Kasumi-1 (cell line): ENCODE measurements at regions not wholly inside any gene's neighbourhood (a gene's known extent, or its start where the extent isn't known, plus 50 kb on each side); places are given as distances from the start of the nearest gene placed in this dataset.

ENCODE experiments used
- DNase-seq, 2 experiments: peaks; one replicate each; lab custom pipeline; 2025; lab: John Stamatoyannopoulos, UW

DNA sequence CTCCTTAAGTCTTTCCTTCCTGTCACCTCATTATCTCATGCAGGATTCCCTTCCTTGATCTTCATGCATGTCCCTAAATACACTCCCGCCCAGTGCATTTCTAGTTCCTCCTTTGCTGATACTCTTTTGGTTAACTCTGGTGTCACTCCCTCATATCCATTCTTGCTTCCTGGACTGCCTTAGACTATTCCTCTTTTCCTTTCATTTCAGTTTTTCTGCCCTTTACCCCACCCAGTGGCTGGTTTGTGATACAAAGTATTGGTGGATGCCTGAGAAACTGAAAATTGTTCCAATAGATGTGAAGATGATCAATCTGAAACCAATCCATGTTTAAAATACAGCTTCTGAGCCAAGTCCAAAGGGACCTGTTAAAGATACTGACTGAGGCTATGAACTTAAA lies 553.8 kb upstream of the CAMK1G start:
- no peak for DNase-seq

DNA sequence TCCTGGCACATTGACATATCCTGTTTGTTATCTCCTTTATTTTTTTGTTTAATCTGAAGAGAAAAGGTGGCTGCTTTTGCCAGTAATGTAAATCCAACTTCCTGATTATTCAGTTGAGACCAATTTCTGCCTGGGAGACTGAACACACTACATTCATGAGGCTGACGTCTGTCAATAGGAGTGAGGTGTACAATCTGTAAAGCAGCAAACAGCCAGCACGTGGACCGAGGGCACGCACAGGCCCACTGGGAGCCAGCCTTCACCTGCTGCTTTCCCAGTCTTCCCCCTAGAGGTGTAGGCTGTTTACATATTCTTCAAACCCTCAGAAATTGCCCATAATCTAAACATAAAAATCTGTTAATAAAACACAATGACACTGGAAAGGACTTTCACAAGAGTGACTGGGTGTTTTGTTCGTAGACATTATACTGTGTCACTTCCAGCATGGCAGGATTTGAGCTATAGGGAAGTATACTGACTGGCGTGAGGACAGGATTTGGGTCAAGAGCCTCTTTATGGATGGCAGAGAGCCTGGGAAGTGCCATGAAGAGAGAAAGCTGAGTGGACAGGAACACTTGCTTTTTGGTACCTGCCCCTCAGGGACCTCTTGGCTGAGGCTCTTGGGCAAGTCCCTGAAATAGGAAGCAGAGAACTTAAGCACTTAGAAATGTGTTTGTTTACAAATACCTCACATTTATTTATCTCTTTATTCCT lies 552.9 kb upstream of the CAMK1G start:
- DNase-seq = no peak

GRCh38 chr1:209037064-209037463 lies 546.5 kb upstream of the CAMK1G start:
- DNase-seq = no peak

GRCh38 chr1:209038316-209038715 lies 545.2 kb upstream of the CAMK1G start:
- no peak for DNase-seq

- no peak for DNase-seq
Observed at GRCh38 chr1:209038735-209039134, 544.8 kb upstream of the CAMK1G start.

GRCh38 chr1:209040351-209040750 lies 543.2 kb upstream of the CAMK1G start:
- no peak for DNase-seq

DNA sequence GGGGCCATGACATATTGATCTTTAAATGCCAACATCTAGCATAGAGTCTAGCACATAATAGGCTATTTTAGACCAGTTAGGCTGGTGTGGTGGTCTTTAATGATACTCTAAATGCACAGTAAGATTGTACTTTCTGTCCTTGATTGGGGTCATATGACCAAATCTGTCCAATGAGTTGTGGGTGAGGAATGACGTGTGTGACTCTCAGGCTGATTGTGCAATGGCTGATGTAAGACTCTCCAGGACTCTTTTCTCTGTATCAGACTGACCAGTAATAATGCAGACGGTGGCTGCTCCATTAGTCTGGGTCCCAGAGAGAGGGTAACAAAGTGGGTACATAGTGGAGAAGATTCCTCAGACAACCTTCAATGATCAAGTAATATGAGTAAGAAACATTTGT lies 541.6 kb upstream of the CAMK1G start:
- DNase-seq = no peak

DNA sequence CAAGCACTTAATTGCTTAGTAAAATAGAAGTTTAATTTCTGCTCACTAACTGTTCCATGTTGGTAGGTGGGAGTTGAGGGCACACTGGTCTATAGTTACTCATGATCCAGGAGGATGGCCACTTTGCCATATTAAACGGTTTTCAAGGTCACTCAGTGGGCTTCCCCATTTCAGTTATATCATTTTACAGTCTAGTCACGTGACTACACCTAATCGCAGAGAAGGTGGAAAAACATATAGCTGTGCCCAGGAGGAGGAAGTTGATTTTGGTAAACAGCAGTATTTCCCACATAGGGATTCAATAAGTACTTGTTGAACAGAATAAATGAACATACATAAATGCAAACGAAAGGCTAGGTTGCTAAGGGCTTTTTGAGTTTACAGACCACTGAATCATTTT lies 541.1 kb upstream of the CAMK1G start:
- no peak for DNase-seq

DNA sequence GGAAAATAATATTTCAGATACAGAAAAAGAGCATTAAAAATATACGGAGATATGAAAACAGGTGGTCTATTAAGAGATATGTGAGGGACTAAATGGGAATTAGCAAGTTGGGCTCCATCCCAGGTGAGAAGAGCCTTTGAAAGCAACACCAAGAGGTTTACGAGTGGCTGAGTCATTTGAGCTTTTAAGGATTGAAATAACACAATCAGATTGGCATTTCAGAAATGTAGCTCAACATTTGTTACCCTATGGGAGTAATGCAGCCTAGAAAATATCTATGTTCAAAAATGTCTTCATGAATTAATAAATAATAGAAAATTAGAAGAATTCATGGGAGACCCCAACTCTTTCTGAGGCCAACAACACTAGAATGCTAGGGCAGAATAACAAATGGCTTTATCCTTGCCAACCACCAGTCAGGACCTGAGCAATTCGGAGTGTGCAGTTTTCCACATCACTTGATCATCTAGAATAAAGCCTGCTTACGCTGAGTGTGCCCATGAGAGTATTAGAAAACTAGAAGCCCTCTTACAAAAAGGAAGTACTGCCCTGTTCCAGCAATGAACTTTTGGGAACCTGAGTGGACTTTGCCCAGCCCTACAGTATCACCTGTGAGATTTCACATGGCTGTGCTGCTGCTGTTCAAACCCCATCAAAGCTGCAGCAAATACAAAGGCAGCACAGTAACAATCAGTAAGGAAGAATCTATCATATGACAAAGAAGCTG lies 538.0 kb upstream of the CAMK1G start:
- DNase-seq = no peak

GRCh38 chr1:209046058-209046417 lies 537.5 kb upstream of the CAMK1G start:
- no peak for DNase-seq

DNA sequence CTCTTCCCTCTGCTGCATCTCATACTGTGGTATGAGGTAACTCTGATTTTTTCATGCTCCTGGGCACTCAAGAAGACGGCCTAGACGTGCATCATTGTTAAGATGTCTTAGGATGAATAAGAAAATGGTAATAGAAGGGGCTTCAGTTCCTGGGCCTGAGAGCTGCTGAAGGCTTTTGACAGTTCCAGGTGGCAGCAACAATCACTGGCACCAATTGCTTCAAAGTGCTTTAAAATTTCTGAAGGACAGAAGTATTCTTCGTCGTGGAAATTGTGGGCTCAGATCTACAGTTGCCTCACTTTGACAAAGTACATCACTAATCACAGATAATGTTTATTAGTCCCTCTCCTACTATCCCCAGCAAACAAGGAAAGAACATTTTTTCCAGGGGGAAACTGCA lies 536.6 kb upstream of the CAMK1G start:
- no peak for DNase-seq

DNA sequence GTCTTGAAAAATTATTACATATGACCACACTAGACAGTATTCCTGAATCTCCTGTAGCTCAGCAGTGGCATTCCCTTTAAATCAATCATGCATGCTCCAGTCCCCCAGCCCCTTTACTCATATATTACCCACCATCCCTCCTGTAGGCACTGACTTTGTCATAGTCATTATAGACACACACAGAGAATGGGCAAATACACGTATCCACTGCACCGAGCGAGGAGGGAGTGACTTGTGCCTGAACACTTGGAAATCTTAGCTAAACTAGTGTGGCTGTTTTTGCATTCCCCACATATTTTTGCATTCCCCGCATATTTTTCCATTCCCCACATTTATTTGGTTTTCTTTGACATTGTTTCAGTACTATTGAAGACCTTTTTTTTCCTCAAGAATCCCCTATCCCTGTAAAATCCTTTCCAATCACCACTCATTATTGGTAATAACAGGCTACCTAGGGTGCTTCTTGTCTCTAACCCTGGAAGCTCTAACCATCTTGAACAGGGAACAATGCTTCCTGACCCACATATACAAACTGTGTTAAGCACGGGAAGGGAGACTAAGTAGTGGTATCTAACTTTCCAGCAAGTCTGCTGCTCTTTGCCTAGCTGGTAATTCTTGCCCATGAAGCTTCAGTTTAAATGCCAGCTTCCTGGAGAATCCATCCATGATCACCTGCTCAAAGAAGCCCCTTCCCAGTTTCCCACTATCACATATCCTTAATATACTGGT lies 534.4 kb upstream of the CAMK1G start:
- DNase-seq = no peak

- no peak for DNase-seq
Observed at GRCh38 chr1:209051570-209051969, 531.9 kb upstream of the CAMK1G start.

GRCh38 chr1:209053587-209053986 lies 529.9 kb upstream of the CAMK1G start:
- DNase-seq = no peak

DNA sequence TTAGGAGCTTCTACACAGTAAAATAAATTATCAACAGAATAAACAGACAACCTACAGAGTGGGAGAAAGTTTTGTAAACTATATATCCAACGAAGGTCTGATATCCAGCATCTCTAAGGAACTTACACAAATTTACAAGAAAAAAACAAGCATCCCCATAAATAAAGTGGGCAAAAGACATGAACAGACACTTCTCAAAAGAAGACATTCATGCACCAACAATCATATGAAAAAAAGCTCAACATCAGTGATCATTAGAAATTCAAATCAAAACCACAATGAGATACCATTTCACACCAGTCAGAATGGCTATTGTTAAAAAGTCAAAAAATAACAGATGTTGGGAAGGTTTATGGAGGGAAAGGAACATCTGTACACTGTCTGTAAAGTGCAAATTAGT lies 526.4 kb upstream of the CAMK1G start:
- no peak for DNase-seq

- no peak for DNase-seq
Observed at GRCh38 chr1:209057901-209058300, 525.6 kb upstream of the CAMK1G start.

DNA sequence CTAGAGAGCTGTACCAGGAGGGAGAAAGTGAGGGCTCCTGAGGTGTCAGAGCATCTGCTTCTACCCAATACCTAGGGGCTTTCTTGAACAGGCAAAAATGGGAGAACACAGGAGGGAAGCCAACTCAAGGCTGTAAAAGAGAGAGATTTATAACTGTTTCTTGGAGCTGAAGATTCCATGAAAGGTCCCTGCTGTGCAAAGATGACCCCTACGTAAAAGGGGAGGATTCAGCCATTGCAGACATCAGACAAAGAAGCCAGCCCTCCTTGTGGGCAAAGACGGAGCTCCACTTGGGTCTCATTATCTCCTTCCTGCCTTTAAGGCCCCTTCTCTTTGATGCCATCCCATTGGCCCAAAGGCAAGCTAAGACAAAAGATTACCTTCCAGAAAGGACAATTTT lies 524.1 kb upstream of the CAMK1G start:
- DNase-seq = no peak

- no peak for DNase-seq
Observed at GRCh38 chr1:209059981-209060380, 523.5 kb upstream of the CAMK1G start.

- DNase-seq = no peak
Observed at GRCh38 chr1:209062081-209062620, 521.4 kb upstream of the CAMK1G start.

- no peak for DNase-seq
Observed at GRCh38 chr1:209062863-209063262, 520.7 kb upstream of the CAMK1G start.

DNA sequence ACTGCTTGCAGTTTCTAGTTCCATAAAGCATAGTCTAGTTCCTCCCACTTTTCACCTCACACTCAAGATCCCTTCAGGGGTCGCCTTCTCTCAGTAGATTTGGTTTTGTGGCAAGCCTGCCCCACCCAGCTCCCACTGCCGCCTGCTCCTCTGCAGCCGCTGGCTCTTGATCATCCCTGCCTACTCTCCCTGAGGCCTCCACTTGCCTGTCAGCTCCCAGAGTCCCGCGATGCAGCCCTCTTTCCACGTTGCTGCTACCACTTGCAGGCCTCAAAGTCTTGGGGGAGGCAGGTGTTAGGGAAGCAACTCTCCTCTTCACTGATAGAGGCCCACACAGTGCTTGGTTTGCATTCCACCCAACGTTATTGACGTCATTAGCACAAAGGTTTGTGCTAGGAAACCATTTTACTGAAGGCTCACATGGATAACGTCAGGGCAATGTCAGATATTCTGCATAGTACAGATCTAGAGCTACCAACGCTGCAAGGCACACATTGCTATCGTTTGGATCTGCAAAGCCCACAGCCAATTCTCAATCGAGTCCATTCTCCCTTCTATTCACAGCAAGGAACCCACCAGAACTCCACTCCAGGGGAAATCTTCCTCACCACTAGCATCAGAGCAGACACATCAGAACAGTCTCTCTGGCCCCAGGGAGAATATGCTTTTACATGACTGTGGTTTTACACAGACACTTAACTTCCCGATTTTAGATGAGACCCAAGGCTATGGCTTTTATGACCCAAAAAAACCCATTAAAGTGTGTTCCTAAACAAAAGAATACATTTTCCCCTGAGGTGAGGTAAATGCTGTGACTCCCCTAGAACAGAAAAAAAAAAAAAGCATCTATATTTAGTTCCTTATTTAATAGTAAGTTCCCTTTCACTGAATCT lies 519.5 kb upstream of the CAMK1G start:
- DNase-seq = peak in 1 of 2 experiments; percentile 3
